Embryonic facial prominence (tissue), 1 donor: ENCODE measurements at regions not wholly inside any gene's neighbourhood (a gene's known extent, or its start where the extent isn't known, plus 50 kb on each side); places are given as distances from the start of the nearest gene placed in this dataset.
"Not testable (repeated sequence)": the region's sequence is repeated elsewhere in the genome, so short reads cannot be mapped to it uniquely, and the experiment has no call there.

ENCODE experiments used
- DNase-seq: peaks from one replicate; pipeline ENCODE4 v3.0.0-alpha.2; 2016; ENCODE audit errors: extremely low spot score

GRCh38 chr22:48489551-48490499 lies 1337.8 kb downstream of the BRD1 start:
- no peak for DNase-seq

- no peak for DNase-seq
Observed at GRCh38 chr22:48488611-48489511, 1338.8 kb downstream of the BRD1 start.

GRCh38 chr22:48488149-48488551 lies 1339.5 kb downstream of the BRD1 start:
- no peak for DNase-seq

GRCh38 chr22:48486558-48486957 lies 1341.1 kb downstream of the BRD1 start:
- DNase-seq, result no peak

- DNase-seq, result no peak
Observed at GRCh38 chr22:48486134-48486532, 1341.5 kb downstream of the BRD1 start.

- no peak for DNase-seq
Observed at GRCh38 chr22:48485149-48486133, 1342.2 kb downstream of the BRD1 start.

- DNase-seq, result no peak
Observed at GRCh38 chr22:48483764-48484528, 1343.7 kb downstream of the BRD1 start.

GRCh38 chr22:48482771-48483170 lies 1344.9 kb downstream of the BRD1 start:
- no peak for DNase-seq

- not testable (repeated sequence) for DNase-seq
Observed at GRCh38 chr22:48482198-48482597, 1345.5 kb downstream of the BRD1 start.

- no peak for DNase-seq
Observed at GRCh38 chr22:48481748-48482147, 1345.9 kb downstream of the BRD1 start.

- DNase-seq, result no peak
Observed at GRCh38 chr22:48478529-48479265, 1349.0 kb downstream of the BRD1 start.

GRCh38 chr22:48478124-48478523 lies 1349.5 kb downstream of the BRD1 start:
- DNase-seq, result no peak

GRCh38 chr22:48477031-48477721 lies 1350.5 kb downstream of the BRD1 start:
- no peak for DNase-seq

- DNase-seq, result no peak
Observed at GRCh38 chr22:48476577-48476976, 1351.1 kb downstream of the BRD1 start.

GRCh38 chr22:48475661-48476345 lies 1351.9 kb downstream of the BRD1 start:
- DNase-seq, result no peak

GRCh38 chr22:48474881-48475280 lies 1352.8 kb downstream of the BRD1 start:
- no peak for DNase-seq

- DNase-seq, result no peak
Observed at GRCh38 chr22:48473202-48473601, 1354.5 kb downstream of the BRD1 start.

- no peak for DNase-seq
Observed at GRCh38 chr22:48464246-48464645, 1363.4 kb downstream of the BRD1 start.
